Neural cell (in vitro differentiated cells): ENCODE measurements at regions not wholly inside any gene's neighbourhood (a gene's known extent, or its start where the extent isn't known, plus 50 kb on each side); places are given as distances from the start of the nearest gene placed in this dataset.

Source experiments
- RAD21 ChIP-seq: fragments of 450-650 bp; conservative IDR thresholded peaks from 2 replicates; pipeline ENCODE4 v1.6.1; 2014; ENCODE audit warnings: antibody characterized with exemption, mild to moderate bottlenecking, moderate library complexity
- TF ChIP-seq, protein P1 (sequence below): fragments of 450-650 bp; IDR thresholded peaks from 2 replicates; pipeline ENCODE4 v1.5.1; 2014; ENCODE audit warnings: antibody characterized with exemption, mild to moderate bottlenecking, moderate library complexity; ENCODE audit not compliant: poor library complexity, severe bottlenecking

DNA sequence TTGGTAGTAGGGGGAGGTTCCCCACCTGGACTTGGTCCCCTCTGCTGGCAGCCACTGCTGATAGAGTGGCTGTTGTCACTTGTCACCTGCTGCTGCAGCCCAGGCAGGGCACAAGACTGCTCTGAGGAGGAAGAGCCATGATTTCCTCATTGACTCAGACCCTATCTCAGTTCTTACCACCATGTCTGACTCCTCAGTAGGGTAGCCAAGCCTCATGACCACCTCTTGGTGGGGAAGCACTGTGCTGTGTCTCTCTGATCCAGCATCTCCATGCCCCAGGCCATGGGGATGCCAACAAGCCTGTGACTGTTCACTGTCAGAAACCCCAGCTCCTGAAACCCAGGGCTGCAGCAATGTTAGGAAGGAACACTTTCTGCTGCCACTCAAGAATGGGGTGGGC is 173.0 kb downstream of the WSCD1 start:
- TF ChIP-seq, protein P1, sequence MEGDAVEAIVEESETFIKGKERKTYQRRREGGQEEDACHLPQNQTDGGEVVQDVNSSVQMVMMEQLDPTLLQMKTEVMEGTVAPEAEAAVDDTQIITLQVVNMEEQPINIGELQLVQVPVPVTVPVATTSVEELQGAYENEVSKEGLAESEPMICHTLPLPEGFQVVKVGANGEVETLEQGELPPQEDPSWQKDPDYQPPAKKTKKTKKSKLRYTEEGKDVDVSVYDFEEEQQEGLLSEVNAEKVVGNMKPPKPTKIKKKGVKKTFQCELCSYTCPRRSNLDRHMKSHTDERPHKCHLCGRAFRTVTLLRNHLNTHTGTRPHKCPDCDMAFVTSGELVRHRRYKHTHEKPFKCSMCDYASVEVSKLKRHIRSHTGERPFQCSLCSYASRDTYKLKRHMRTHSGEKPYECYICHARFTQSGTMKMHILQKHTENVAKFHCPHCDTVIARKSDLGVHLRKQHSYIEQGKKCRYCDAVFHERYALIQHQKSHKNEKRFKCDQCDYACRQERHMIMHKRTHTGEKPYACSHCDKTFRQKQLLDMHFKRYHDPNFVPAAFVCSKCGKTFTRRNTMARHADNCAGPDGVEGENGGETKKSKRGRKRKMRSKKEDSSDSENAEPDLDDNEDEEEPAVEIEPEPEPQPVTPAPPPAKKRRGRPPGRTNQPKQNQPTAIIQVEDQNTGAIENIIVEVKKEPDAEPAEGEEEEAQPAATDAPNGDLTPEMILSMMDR = no peak
- no peak for TF ChIP-seq RAD21
